Trophoblast cell (in vitro differentiated cells and primary cell): ENCODE measurements at regions not wholly inside any gene's neighbourhood (a gene's known extent, or its start where the extent isn't known, plus 50 kb on each side); places are given as distances from the start of the nearest gene placed in this dataset.
"Not testable (repeated sequence)": the region's sequence is repeated elsewhere in the genome, so short reads cannot be mapped to it uniquely, and the experiment has no call there.

Experiments used
- DNase-seq, 2 donors: peaks; one replicate each; pipeline ENCODE4 v3.0.0-alpha.2; 2016
- H2AFZ ChIP-seq: 2 replicates; pipeline ENCODE4 v1.6.1; 2013; ENCODE audit warnings: low read length, moderate library complexity, mild to moderate bottlenecking; ENCODE audit not compliant: insufficient read depth, poor library complexity
- H2AK5ac ChIP-seq: 2 replicates; pipeline ENCODE4 v1.6.1; 2013; ENCODE audit warnings: mild to moderate bottlenecking, low read length
- H2BK120ac ChIP-seq: 2 replicates; pipeline ENCODE4 v1.6.1; 2013; ENCODE audit warnings: low read length, mild to moderate bottlenecking, moderate library complexity; ENCODE audit not compliant: insufficient read depth, poor library complexity
- H2BK12ac ChIP-seq: 2 replicates; pipeline ENCODE4 v1.6.1; 2013; ENCODE audit warnings: mild to moderate bottlenecking, low read length, moderate library complexity
- H2BK5ac ChIP-seq: 2 replicates; pipeline ENCODE4 v1.6.1; 2013; ENCODE audit warnings: low read length, low read depth, moderate library complexity, mild to moderate bottlenecking; ENCODE audit not compliant: poor library complexity
- H3K14ac ChIP-seq: 2 replicates; pipeline ENCODE4 v1.6.1; 2013; ENCODE audit warnings: mild to moderate bottlenecking, low read length
- H3K18ac ChIP-seq: 2 replicates; pipeline ENCODE4 v1.6.1; 2013; ENCODE audit warnings: mild to moderate bottlenecking, low read length
- H3K23ac ChIP-seq: 2 replicates; pipeline ENCODE4 v1.6.1; 2013; ENCODE audit warnings: low read length
- H3K27ac ChIP-seq: 2 replicates; pipeline ENCODE4 v1.5.1; 2013; ENCODE audit warnings: low read depth, mild to moderate bottlenecking, inconsistent platforms, low read length, moderate library complexity
- H3K27me3 ChIP-seq: 2 replicates; pipeline ENCODE4 v1.6.1; 2013; ENCODE audit warnings: inconsistent platforms, mild to moderate bottlenecking, low read length, moderate library complexity; ENCODE audit not compliant: insufficient read depth
- H3K36me3 ChIP-seq, 2 experiments: 1 replicate in 1 of 2; 2 replicates in 1 of 2; pipeline ENCODE4 v1.6.1; 2013; ENCODE audit warnings: low read length in 2 of 2, mild to moderate bottlenecking in 2 of 2, moderate library complexity in 1 of 2; ENCODE audit not compliant: insufficient read depth in 2 of 2, control insufficient read depth in 1 of 2
- H3K4ac ChIP-seq: 2 replicates; pipeline ENCODE4 v1.6.1; 2013; ENCODE audit warnings: low read depth, mild to moderate bottlenecking, low read length, moderate library complexity
- H3K4me1 ChIP-seq, 2 experiments: 1 replicate in 1 of 2; 2 replicates in 1 of 2; pipeline ENCODE4 v1.6.1; 2013; ENCODE audit warnings: low read length in 2 of 2, mild to moderate bottlenecking in 2 of 2, moderate library complexity in 1 of 2; ENCODE audit not compliant: insufficient read depth in 2 of 2, control insufficient read depth in 1 of 2
- H3K4me2 ChIP-seq: 2 replicates; pipeline ENCODE4 v1.6.1; 2013; ENCODE audit warnings: inconsistent platforms, mild to moderate bottlenecking, low read length, moderate library complexity
- H3K4me3 ChIP-seq: 2 replicates; pipeline ENCODE4 v1.5.1; 2013; ENCODE audit warnings: mild to moderate bottlenecking, low read depth, low read length, inconsistent platforms
- H3K79me1 ChIP-seq: one replicate; pipeline ENCODE4 v1.6.1; 2013; ENCODE audit warnings: low read length
- H3K79me2 ChIP-seq: 2 replicates; pipeline ENCODE4 v1.6.1; 2013; ENCODE audit warnings: low read length, mild to moderate bottlenecking; ENCODE audit not compliant: control insufficient read depth, insufficient read depth, poor library complexity
- H3K9ac ChIP-seq: 2 replicates; pipeline ENCODE4 v1.6.1; 2013; ENCODE audit warnings: mild to moderate bottlenecking, low read length
- H3K9me3 ChIP-seq: 2 replicates; pipeline ENCODE4 v1.6.1; 2013; ENCODE audit warnings: low read depth, mild to moderate bottlenecking, control low read depth, inconsistent platforms, low read length; ENCODE audit not compliant: insufficient read depth
- H4K12ac ChIP-seq: 2 replicates; pipeline ENCODE4 v1.6.1; 2013; ENCODE audit warnings: low read depth, mild to moderate bottlenecking, low read length, moderate library complexity
- H4K8ac ChIP-seq: 2 replicates; pipeline ENCODE4 v1.6.1; 2013; ENCODE audit warnings: low read depth, mild to moderate bottlenecking, low read length, moderate library complexity
- H4K91ac ChIP-seq: one replicate; pipeline ENCODE4 v1.6.1; 2013; ENCODE audit warnings: low read depth, mild to moderate bottlenecking, low read length, moderate library complexity
- WGBS: extraction: QIAGEN DNeasy Blood & Tissue Kit; methylation state at CpG from one replicate; pipeline ENCODE4 v1.1.7; 2013; ENCODE audit warnings: missing lambda C conversion rate; ENCODE audit not compliant: insufficient read length, insufficient coverage; ENCODE audit errors: extremely low coverage; 5-methylcytosine and 5-hydroxymethylcytosine counted together

GRCh38 chr3:195982754-195983153 lies 74.4 kb upstream of the TNK2 start:
- no CpG with 5 or more reads among the region's 17 CpGs for WGBS

DNA sequence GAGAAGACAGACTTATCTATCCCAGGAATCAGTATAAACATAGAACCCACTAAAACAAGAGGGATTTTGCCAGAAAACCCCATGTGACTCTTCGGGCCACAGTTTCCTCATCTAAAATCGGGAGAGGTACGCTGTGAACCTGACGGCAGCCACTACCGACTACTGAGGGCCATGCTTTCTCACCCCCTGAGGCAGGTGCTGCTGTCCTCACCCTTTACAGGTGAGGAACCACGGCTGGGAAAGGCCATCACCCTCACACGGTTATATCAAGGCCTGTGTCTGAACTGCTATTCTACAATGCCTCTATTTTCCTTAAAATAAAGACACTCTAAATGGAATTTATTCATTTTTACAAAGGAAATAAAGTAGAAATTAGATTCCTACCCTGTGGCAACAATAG lies 73.4 kb upstream of the TNK2 start:
- not testable (repeated sequence) for H2BK120ac ChIP-seq, H4K8ac ChIP-seq, DNase-seq, H3K4me2 ChIP-seq, H4K91ac ChIP-seq, H3K9ac ChIP-seq, H3K14ac ChIP-seq, H3K79me2 ChIP-seq, H3K23ac ChIP-seq, H3K4me1 ChIP-seq, H3K9me3 ChIP-seq, H2AK5ac ChIP-seq, H2AFZ ChIP-seq, H4K12ac ChIP-seq, H2BK5ac ChIP-seq, H3K4me3 ChIP-seq, H3K79me1 ChIP-seq, H3K4ac ChIP-seq, H3K27ac ChIP-seq, H3K18ac ChIP-seq, H2BK12ac ChIP-seq, H3K27me3 ChIP-seq
- no CpG with 5 or more reads among the region's 7 CpGs for WGBS
- H3K36me3 ChIP-seq = peaks cover 32 to 33% of the 10 kb centered on the region in 2 experiments

More at GRCh38 chr3:195982754-195983153, 74.4 kb upstream of the TNK2 start:
- not testable (repeated sequence) for H3K27ac ChIP-seq, H2BK5ac ChIP-seq, H3K4me1 ChIP-seq, H3K9ac ChIP-seq, H4K91ac ChIP-seq, DNase-seq, H3K23ac ChIP-seq, H2BK120ac ChIP-seq, H3K4me2 ChIP-seq, H4K8ac ChIP-seq, H3K27me3 ChIP-seq, H3K18ac ChIP-seq, H4K12ac ChIP-seq, H2AFZ ChIP-seq, H2BK12ac ChIP-seq, H3K79me1 ChIP-seq, H3K79me2 ChIP-seq, H3K14ac ChIP-seq, H3K4me3 ChIP-seq, H3K9me3 ChIP-seq, H2AK5ac ChIP-seq, H3K4ac ChIP-seq
- peaks cover 30 to 32% of the 10 kb centered on the region in 2 experiments for H3K36me3 ChIP-seq

DNA sequence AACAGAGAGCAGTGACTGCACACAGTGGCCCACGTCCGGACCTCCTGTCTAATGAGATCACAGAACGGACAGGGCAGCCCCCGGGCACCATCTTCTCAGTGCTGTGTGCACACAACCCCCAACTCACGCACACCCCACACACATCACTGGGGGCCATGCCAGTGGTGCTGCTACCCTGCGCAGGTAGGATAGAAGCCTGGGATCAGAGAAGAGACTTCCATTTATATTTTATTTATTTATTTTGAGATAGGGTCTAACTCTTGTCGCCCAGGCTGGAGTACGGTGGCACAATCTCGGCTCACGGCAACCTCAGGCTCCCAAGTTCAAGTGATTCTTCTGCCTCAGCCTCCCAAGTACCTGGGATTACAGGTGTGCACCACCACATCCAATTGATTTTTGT lies 71.5 kb upstream of the TNK2 start:
- WGBS = no CpG with 5 or more reads among the region's 10 CpGs
- not testable (repeated sequence) for H2BK5ac ChIP-seq, H3K14ac ChIP-seq, H2AFZ ChIP-seq, DNase-seq, H2AK5ac ChIP-seq, H2BK120ac ChIP-seq, H3K27me3 ChIP-seq, H3K9ac ChIP-seq, H3K4me1 ChIP-seq, H3K4ac ChIP-seq, H3K18ac ChIP-seq, H3K79me2 ChIP-seq, H3K4me3 ChIP-seq, H3K4me2 ChIP-seq, H4K12ac ChIP-seq, H3K9me3 ChIP-seq, H3K23ac ChIP-seq, H3K79me1 ChIP-seq, H2BK12ac ChIP-seq, H3K27ac ChIP-seq, H4K91ac ChIP-seq, H4K8ac ChIP-seq
- H3K36me3 ChIP-seq = peaks cover 37 to 38% of the 10 kb centered on the region in 2 experiments

- H3K79me2 ChIP-seq, H3K14ac ChIP-seq, H3K27me3 ChIP-seq, H3K4me3 ChIP-seq, H3K23ac ChIP-seq, DNase-seq, H2AFZ ChIP-seq, H3K4me2 ChIP-seq, H3K4ac ChIP-seq, H3K9ac ChIP-seq, H2BK5ac ChIP-seq, H2BK12ac ChIP-seq, H3K4me1 ChIP-seq, H3K9me3 ChIP-seq, H4K91ac ChIP-seq, H3K18ac ChIP-seq, H3K27ac ChIP-seq, H2BK120ac ChIP-seq, H3K79me1 ChIP-seq, H2AK5ac ChIP-seq, H4K12ac ChIP-seq, H4K8ac ChIP-seq: not testable (repeated sequence)
- H3K36me3 ChIP-seq = peaks cover 40 to 44% of the 10 kb centered on the region in 2 experiments
- no CpG with 5 or more reads among the region's 11 CpGs for WGBS
These were observed 70.2 kb upstream of the TNK2 start for GRCh38 chr3:195978585-195978984.
